ENCODE measurements at regions not wholly inside any gene's neighbourhood (a gene's known extent, or its start where the extent isn't known, plus 50 kb on each side); places are given as distances from the start of the nearest gene placed in this dataset.

- TF ChIP-seq, protein P1, sequence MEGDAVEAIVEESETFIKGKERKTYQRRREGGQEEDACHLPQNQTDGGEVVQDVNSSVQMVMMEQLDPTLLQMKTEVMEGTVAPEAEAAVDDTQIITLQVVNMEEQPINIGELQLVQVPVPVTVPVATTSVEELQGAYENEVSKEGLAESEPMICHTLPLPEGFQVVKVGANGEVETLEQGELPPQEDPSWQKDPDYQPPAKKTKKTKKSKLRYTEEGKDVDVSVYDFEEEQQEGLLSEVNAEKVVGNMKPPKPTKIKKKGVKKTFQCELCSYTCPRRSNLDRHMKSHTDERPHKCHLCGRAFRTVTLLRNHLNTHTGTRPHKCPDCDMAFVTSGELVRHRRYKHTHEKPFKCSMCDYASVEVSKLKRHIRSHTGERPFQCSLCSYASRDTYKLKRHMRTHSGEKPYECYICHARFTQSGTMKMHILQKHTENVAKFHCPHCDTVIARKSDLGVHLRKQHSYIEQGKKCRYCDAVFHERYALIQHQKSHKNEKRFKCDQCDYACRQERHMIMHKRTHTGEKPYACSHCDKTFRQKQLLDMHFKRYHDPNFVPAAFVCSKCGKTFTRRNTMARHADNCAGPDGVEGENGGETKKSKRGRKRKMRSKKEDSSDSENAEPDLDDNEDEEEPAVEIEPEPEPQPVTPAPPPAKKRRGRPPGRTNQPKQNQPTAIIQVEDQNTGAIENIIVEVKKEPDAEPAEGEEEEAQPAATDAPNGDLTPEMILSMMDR (IDR thresholded peaks at IDR 0.05 in 4 of 5, conservative IDR thresholded peaks at IDR 0.05 in 1 of 5): no peak
- TF ChIP-seq POLR2A (IDR thresholded peaks at IDR 0.05): no peak
These were observed 837.3 kb downstream of the PCDH7 start for GRCh38 chr4:31557437-31557836.
